Gastroesophageal sphincter (tissue), 4 donors: ENCODE measurements at regions not wholly inside any gene's neighbourhood (a gene's known extent, or its start where the extent isn't known, plus 50 kb on each side); places are given as distances from the start of the nearest gene placed in this dataset.

Experiments
- ATAC-seq: fragments of 150-250 bp; one replicate; pipeline ENCODE4 v1.9.1; 2016; ENCODE audit warnings: mild to moderate bottlenecking, moderate library complexity
- H3K27ac ChIP-seq, 4 donors: fragments of 200-600 bp; sonication (generic) in 3 of 4; 1 replicate in 3 of 4; 2 replicates in 1 of 4; pipeline ENCODE4 v1.5.1; 2016 to 2019
- H3K27me3 ChIP-seq: fragments of 200-600 bp; sonication (generic); one replicate; pipeline ENCODE4 v1.5.1; 2019
- H3K36me3 ChIP-seq, 2 donors: fragments of 200-600 bp; sonication (generic); one replicate each; pipeline ENCODE4 v1.5.1; 2019; ENCODE audit warnings: control low read depth in 1 of 2
- H3K4me1 ChIP-seq, 3 donors: fragments of 200-600 bp; sonication (generic); 1 replicate in 2 of 3; 2 replicates in 1 of 3; pipeline ENCODE4 v1.5.1; 2016 to 2019; ENCODE audit warnings: control low read depth in 2 of 3
- H3K4me3 ChIP-seq, 2 donors: fragments of 200-600 bp; sonication (generic); one replicate each; pipeline ENCODE4 v1.5.1; 2019; ENCODE audit warnings: mild to moderate bottlenecking in 1 of 2, moderate library complexity in 1 of 2
- H3K9me3 ChIP-seq, 3 donors: fragments of 200-600 bp; sonication (generic); one replicate each; pipeline ENCODE4 v1.5.1; 2017 to 2019; ENCODE audit warnings: control low read depth in 2 of 3
- CTCF ChIP-seq, 4 experiments: fragments of 200-600 bp in 2 of 4; fragments of 450-650 bp in 2 of 4; sonication (generic) in 1 of 4; IDR thresholded peaks; one replicate each; pipeline ENCODE4 v1.5.1; 2017 to 2019; ENCODE audit warnings: antibody characterized with exemption in 4 of 4, mild to moderate bottlenecking in 2 of 4, moderate library complexity in 2 of 4
- EP300 ChIP-seq: sonication (generic); formaldehyde crosslinking; IDR thresholded peaks from one replicate; pipeline ENCODE4 v1.6.1; 2017; ENCODE audit warnings: antibody characterized with exemption, mild to moderate bottlenecking
- POLR2A ChIP-seq, 2 donors: fragments of 450-650 bp; IDR thresholded peaks; one replicate each; pipeline ENCODE4 v1.6.1; 2017; ENCODE audit warnings: antibody characterized with exemption in 2 of 2, mild to moderate bottlenecking in 2 of 2, moderate library complexity in 1 of 2
- POLR2AphosphoS5 ChIP-seq: sonication (generic); formaldehyde crosslinking; IDR thresholded peaks from one replicate; pipeline ENCODE4 v1.6.1; 2017; ENCODE audit warnings: antibody characterized with exemption
- WGBS, 2 donors: methylation state at CpG; one replicate each; pipeline ENCODE4 v1.1.5; 2018; ENCODE audit warnings: low coverage in 1 of 2; 5-methylcytosine and 5-hydroxymethylcytosine counted together

GRCh38 chr7:54678763-54679489 lies 80.1 kb downstream of the SEC61G start:
- Histone ChIP-seq H3K27me3 (no peaks in the 10 kb centered on the region), H3K27ac (no peak overlapping the region), H3K4me1 (no peaks in the 10 kb centered on the region), H3K9me3 (no peaks in the 10 kb centered on the region), H3K36me3 (no peaks in the 10 kb centered on the region), H3K4me3 (no peak overlapping the region)
- TF ChIP-seq EP300 (no peak), POLR2AphosphoS5 (no peak), POLR2A (IDR thresholded peaks at IDR 0.05) (no peak), CTCF (IDR thresholded peaks at IDR 0.05) (no peak)
- WGBS, 2 donors: 81 to 97% methylated on average over 6 of the region's 6 CpGs
- ATAC-seq: no peak

GRCh38 chr7:54674891-54675290 lies 84.1 kb downstream of the SEC61G start:
- H3K36me3 ChIP-seq: no peaks in the 10 kb centered on the region
- no peaks in the 10 kb centered on the region for H3K4me1 ChIP-seq
- no peak overlapping the region for H3K27ac ChIP-seq
- no peaks in the 10 kb centered on the region for H3K27me3 ChIP-seq
- no peak for TF ChIP-seq EP300
- WGBS, 2 donors: 100% methylated on average over 1 of the region's 3 CpGs; no CpG with 5 or more reads in 1 of the 2 donors
- no peak for ATAC-seq
- no peaks in the 10 kb centered on the region for H3K9me3 ChIP-seq
- no peak overlapping the region for H3K4me3 ChIP-seq

- H3K27ac ChIP-seq: no peak overlapping the region
- ATAC-seq: no peak
- H3K36me3 ChIP-seq: no peaks in the 10 kb centered on the region
- H3K9me3 ChIP-seq: no peaks in the 10 kb centered on the region
- TF ChIP-seq POLR2A (IDR thresholded peaks at IDR 0.05) (no peak), POLR2AphosphoS5 (no peak), EP300 (no peak), CTCF (IDR thresholded peaks at IDR 0.05) (no peak)
- WGBS, 2 donors: 82 to 84% methylated on average over 4 of the region's 4 CpGs
- no peak overlapping the region for H3K4me3 ChIP-seq
- H3K4me1 ChIP-seq: no peaks in the 10 kb centered on the region
- peaks cover 9% of the 10 kb centered on the region for H3K27me3 ChIP-seq
These were observed 86.5 kb downstream of the SEC61G start for GRCh38 chr7:54672519-54672918.

- TF ChIP-seq POLR2AphosphoS5 (no peak), EP300 (no peak), POLR2A (IDR thresholded peaks at IDR 0.05) (no peak), CTCF (IDR thresholded peaks at IDR 0.05) (peak in 2 of 4 experiments; percentile 26 to 67)
- peak; percentile 77 for ATAC-seq
- Histone ChIP-seq H3K9me3 (no peaks in the 10 kb centered on the region), H3K27ac (no peak overlapping the region), H3K36me3 (no peaks in the 10 kb centered on the region), H3K27me3 (peaks cover 61% of the 10 kb centered on the region), H3K4me3 (peak overlapping the region; percentile 7 to 49), H3K4me1 (peaks cover 0 to 14% (median 0%) of the 10 kb centered on the region in 3 donors)
- 21 to 22% methylated on average over 6 to 7 of the region's 62 CpGs for WGBS, 2 donors
These were observed 94.5 kb downstream of the SEC61G start for GRCh38 chr7:54664235-54665228.

GRCh38 chr7:54663603-54664234 lies 95.3 kb downstream of the SEC61G start:
- H3K9me3 ChIP-seq: no peaks in the 10 kb centered on the region
- H3K4me3 ChIP-seq: peak overlapping the region in 1 of 2 donors; percentile 49
- ATAC-seq: no peak
- peaks cover 0 to 14% (median 0%) of the 10 kb centered on the region in 3 donors for H3K4me1 ChIP-seq
- 15 to 23% methylated on average over 13 to 14 of the region's 16 CpGs for WGBS, 2 donors
- no peaks in the 10 kb centered on the region for H3K36me3 ChIP-seq
- H3K27me3 ChIP-seq: peaks cover 57% of the 10 kb centered on the region
- TF ChIP-seq POLR2AphosphoS5: no peak
- TF ChIP-seq EP300: no peak
- TF ChIP-seq POLR2A (IDR thresholded peaks at IDR 0.05): no peak
- no peak for TF ChIP-seq CTCF (IDR thresholded peaks at IDR 0.05)
- H3K27ac ChIP-seq: no peak overlapping the region
